ENCODE measurements at regions not wholly inside any gene's neighbourhood (a gene's known extent, or its start where the extent isn't known, plus 50 kb on each side); places are given as distances from the start of the nearest gene placed in this dataset.

DNA sequence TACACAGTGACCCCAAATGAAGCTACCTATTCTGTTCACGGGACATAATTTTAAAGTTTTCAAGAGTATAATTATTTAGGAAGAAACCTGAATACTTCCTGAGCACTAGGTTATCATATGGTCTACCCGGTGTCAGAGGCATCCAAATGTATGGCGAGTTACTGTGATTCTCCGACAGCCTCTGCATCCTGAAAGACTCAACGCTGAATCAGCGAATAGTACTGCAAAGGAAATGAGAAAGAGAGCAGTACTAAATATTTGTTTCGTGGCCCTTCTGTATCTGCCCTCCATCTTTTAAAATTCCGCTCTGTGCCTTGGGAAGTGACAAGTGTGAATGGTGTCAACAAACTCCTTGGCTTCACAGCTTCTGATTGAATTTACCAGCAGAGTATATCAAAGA, 358.0 kb upstream of the ZEB2 start:
- H3K36me3 Mint-ChIP-seq (ENCODE audit: low read depth), result peaks cover 7% of the 10 kb centered on the region; the same call in 2 of the 3 replicates

More for the DNA sequence above, 358.0 kb upstream of the ZEB2 start:
- H3F3A ChIP-seq (replicated peaks; ENCODE audit: low read depth), result no peaks in the 10 kb centered on the region
- ATAC-seq, result no peak
- H3K27me3 Mint-ChIP-seq (ENCODE audit: insufficient read depth, low read depth, poor library complexity), result no peaks in the 10 kb centered on the region
- H3K4me1 ChIP-seq (ENCODE audit: insufficient read depth), result peaks cover 5% of the 10 kb centered on the region; the same call in 1 of the 2 replicates
- DNase-seq (ENCODE audit: low spot score), result no peak
- no peak overlapping the region for H2AFZ ChIP-seq
- H3K36me3 ChIP-seq (ENCODE audit: insufficient read depth), result no peaks in the 10 kb centered on the region
- no peaks in the 10 kb centered on the region for H4K20me1 ChIP-seq (replicated peaks; ENCODE audit: insufficient read depth)
- H3K4me3 ChIP-seq, result no peak overlapping the region
- no peak for TF ChIP-seq JUNB (IDR thresholded peaks at IDR 0.05; ENCODE audit: unreplicated experiment)
- no peak for TF ChIP-seq ZNF114 (CRISPR knock-in tag; IDR thresholded peaks at IDR 0.05)
- no peak for TF ChIP-seq ZNF331 (CRISPR knock-in tag; IDR thresholded peaks at IDR 0.05; ENCODE audit: low read depth)
- no peak for TF ChIP-seq CREB1 (CRISPR knock-in tag; IDR thresholded peaks at IDR 0.05; ENCODE audit: low read depth)
- no peak for TF ChIP-seq EZH2phosphoT487 (IDR thresholded peaks at IDR 0.05; ENCODE audit: unreplicated experiment)
- TF ChIP-seq, protein P1, sequence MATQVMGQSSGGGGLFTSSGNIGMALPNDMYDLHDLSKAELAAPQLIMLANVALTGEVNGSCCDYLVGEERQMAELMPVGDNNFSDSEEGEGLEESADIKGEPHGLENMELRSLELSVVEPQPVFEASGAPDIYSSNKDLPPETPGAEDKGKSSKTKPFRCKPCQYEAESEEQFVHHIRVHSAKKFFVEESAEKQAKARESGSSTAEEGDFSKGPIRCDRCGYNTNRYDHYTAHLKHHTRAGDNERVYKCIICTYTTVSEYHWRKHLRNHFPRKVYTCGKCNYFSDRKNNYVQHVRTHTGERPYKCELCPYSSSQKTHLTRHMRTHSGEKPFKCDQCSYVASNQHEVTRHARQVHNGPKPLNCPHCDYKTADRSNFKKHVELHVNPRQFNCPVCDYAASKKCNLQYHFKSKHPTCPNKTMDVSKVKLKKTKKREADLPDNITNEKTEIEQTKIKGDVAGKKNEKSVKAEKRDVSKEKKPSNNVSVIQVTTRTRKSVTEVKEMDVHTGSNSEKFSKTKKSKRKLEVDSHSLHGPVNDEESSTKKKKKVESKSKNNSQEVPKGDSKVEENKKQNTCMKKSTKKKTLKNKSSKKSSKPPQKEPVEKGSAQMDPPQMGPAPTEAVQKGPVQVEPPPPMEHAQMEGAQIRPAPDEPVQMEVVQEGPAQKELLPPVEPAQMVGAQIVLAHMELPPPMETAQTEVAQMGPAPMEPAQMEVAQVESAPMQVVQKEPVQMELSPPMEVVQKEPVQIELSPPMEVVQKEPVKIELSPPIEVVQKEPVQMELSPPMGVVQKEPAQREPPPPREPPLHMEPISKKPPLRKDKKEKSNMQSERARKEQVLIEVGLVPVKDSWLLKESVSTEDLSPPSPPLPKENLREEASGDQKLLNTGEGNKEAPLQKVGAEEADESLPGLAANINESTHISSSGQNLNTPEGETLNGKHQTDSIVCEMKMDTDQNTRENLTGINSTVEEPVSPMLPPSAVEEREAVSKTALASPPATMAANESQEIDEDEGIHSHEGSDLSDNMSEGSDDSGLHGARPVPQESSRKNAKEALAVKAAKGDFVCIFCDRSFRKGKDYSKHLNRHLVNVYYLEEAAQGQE (IDR thresholded peaks at IDR 0.05; ENCODE audit: unreplicated experiment), result no peak
- TF ChIP-seq, protein P2, sequence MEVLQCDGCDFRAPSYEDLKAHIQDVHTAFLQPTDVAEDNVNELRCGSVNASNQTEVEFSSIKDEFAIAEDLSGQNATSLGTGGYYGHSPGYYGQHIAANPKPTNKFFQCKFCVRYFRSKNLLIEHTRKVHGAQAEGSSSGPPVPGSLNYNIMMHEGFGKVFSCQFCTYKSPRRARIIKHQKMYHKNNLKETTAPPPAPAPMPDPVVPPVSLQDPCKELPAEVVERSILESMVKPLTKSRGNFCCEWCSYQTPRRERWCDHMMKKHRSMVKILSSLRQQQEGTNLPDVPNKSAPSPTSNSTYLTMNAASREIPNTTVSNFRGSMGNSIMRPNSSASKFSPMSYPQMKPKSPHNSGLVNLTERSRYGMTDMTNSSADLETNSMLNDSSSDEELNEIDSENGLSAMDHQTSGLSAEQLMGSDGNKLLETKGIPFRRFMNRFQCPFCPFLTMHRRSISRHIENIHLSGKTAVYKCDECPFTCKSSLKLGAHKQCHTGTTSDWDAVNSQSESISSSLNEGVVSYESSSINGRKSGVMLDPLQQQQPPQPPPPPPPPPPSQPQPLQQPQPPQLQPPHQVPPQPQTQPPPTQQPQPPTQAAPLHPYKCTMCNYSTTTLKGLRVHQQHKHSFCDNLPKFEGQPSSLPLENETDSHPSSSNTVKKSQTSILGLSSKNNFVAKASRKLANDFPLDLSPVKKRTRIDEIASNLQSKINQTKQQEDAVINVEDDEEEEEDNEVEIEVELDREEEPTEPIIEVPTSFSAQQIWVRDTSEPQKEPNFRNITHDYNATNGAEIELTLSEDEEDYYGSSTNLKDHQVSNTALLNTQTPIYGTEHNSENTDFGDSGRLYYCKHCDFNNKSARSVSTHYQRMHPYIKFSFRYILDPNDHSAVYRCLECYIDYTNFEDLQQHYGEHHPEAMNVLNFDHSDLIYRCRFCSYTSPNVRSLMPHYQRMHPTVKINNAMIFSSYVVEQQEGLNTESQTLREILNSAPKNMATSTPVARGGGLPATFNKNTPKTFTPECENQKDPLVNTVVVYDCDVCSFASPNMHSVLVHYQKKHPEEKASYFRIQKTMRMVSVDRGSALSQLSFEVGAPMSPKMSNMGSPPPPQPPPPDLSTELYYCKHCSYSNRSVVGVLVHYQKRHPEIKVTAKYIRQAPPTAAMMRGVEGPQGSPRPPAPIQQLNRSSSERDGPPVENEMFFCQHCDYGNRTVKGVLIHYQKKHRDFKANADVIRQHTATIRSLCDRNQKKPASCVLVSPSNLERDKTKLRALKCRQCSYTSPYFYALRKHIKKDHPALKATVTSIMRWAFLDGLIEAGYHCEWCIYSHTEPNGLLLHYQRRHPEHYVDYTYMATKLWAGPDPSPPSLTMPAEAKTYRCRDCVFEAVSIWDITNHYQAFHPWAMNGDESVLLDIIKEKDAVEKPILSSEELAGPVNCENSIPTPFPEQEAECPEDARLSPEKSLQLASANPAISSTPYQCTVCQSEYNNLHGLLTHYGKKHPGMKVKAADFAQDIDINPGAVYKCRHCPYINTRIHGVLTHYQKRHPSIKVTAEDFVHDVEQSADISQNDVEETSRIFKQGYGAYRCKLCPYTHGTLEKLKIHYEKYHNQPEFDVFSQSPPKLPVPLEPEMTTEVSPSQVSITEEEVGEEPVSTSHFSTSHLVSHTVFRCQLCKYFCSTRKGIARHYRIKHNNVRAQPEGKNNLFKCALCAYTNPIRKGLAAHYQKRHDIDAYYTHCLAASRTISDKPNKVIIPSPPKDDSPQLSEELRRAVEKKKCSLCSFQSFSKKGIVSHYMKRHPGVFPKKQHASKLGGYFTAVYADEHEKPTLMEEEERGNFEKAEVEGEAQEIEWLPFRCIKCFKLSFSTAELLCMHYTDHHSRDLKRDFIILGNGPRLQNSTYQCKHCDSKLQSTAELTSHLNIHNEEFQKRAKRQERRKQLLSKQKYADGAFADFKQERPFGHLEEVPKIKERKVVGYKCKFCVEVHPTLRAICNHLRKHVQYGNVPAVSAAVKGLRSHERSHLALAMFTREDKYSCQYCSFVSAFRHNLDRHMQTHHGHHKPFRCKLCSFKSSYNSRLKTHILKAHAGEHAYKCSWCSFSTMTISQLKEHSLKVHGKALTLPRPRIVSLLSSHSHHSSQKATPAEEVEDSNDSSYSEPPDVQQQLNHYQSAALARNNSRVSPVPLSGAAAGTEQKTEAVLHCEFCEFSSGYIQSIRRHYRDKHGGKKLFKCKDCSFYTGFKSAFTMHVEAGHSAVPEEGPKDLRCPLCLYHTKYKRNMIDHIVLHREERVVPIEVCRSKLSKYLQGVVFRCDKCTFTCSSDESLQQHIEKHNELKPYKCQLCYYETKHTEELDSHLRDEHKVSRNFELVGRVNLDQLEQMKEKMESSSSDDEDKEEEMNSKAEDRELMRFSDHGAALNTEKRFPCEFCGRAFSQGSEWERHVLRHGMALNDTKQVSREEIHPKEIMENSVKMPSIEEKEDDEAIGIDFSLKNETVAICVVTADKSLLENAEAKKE (CRISPR knock-in tag; IDR thresholded peaks at IDR 0.05), result no peak
- TF ChIP-seq NANOG (IDR thresholded peaks at IDR 0.05; ENCODE audit: borderline replicate concordance), result no peak
- TF ChIP-seq, protein P3, sequence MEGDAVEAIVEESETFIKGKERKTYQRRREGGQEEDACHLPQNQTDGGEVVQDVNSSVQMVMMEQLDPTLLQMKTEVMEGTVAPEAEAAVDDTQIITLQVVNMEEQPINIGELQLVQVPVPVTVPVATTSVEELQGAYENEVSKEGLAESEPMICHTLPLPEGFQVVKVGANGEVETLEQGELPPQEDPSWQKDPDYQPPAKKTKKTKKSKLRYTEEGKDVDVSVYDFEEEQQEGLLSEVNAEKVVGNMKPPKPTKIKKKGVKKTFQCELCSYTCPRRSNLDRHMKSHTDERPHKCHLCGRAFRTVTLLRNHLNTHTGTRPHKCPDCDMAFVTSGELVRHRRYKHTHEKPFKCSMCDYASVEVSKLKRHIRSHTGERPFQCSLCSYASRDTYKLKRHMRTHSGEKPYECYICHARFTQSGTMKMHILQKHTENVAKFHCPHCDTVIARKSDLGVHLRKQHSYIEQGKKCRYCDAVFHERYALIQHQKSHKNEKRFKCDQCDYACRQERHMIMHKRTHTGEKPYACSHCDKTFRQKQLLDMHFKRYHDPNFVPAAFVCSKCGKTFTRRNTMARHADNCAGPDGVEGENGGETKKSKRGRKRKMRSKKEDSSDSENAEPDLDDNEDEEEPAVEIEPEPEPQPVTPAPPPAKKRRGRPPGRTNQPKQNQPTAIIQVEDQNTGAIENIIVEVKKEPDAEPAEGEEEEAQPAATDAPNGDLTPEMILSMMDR (conservative IDR thresholded peaks at IDR 0.05; ENCODE audit: low read depth in 2 of 2), result no peak
- TF ChIP-seq EZH2 (IDR thresholded peaks at IDR 0.05; ENCODE audit: low read depth, unreplicated experiment), result no peak
- no peak for TF ChIP-seq STAT1 (IDR thresholded peaks at IDR 0.05; ENCODE audit: unreplicated experiment)
- TF ChIP-seq, protein P4, sequence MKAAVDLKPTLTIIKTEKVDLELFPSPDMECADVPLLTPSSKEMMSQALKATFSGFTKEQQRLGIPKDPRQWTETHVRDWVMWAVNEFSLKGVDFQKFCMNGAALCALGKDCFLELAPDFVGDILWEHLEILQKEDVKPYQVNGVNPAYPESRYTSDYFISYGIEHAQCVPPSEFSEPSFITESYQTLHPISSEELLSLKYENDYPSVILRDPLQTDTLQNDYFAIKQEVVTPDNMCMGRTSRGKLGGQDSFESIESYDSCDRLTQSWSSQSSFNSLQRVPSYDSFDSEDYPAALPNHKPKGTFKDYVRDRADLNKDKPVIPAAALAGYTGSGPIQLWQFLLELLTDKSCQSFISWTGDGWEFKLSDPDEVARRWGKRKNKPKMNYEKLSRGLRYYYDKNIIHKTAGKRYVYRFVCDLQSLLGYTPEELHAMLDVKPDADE (IDR thresholded peaks at IDR 0.05), result no peak
- no peak for TF ChIP-seq POLR2AphosphoS5 (IDR thresholded peaks at IDR 0.05; ENCODE audit: low read depth)
- H3K4me1 Mint-ChIP-seq, result peaks cover 13% of the 10 kb centered on the region
- H3K79me2 ChIP-seq (replicated peaks; ENCODE audit: insufficient read depth), result no peaks in the 10 kb centered on the region
- no peaks in the 10 kb centered on the region for H3K27me3 ChIP-seq (ENCODE audit: insufficient read depth)
- H3K9me3 Mint-ChIP-seq, result 0 out of 3 replicates have a peak, but pooled peaks cover 2% of the 10 kb centered on the region
- no peak overlapping the region for H3K4me3 Mint-ChIP-seq
- H3K9me2 ChIP-seq (ENCODE audit: insufficient read depth), result peaks cover 5% of the 10 kb centered on the region; the same call in 1 of the 2 replicates
- no peak overlapping the region for H3K27ac ChIP-seq (ENCODE audit: low read depth)
- H3K27ac Mint-ChIP-seq, result no peak overlapping the region
- H3K4me2 ChIP-seq, result no peak overlapping the region

All from GM23338 (cell line).